ENCODE measurements at regions not wholly inside any gene's neighbourhood (a gene's known extent, or its start where the extent isn't known, plus 50 kb on each side); places are given as distances from the start of the nearest gene placed in this dataset.

DNA sequence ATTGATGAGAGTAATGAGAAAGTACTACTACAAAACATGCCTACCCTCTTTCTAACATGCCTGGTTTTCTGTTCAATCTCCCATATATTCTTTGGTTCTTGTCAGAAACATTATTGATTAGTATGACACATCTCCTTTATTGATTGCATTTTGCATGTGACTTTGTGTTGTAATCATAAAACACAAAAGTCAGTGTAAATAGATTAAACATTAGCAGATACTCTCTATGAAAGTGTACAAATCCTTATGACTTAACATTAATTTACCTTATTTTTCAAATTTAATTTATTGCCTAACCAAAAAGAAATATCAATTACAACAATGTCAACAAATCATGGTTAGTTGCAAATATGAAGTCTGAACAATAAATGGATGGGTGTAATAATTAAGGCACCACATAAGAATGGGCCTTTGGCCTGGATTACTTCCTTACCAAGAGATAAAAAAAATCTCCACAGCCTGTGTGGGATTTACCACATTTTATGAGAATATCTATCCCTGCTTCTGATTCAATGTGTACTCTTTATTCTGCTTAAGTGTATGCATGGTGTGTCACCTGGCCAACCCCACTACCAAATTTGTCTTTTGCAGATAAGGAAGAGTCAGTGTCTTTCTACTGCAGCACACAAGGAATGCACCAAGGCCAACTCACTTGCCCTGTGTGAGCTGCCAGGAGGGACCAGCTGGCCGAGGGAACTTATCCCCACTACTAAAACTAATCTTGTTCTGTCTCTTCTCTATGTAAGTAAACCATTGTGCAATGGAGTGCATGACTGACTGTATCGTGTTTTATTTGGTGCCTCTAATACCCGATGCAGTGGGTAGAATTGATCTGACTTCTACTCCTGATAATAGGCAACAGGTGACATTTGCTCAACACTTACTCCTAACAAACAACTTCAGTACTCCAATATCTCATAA is 1001.9 kb upstream of the CDH10 start:
- no peak overlapping the region for H3K4me3 ChIP-seq (ENCODE audit: low read depth, low read length)
- TF ChIP-seq, protein P1, sequence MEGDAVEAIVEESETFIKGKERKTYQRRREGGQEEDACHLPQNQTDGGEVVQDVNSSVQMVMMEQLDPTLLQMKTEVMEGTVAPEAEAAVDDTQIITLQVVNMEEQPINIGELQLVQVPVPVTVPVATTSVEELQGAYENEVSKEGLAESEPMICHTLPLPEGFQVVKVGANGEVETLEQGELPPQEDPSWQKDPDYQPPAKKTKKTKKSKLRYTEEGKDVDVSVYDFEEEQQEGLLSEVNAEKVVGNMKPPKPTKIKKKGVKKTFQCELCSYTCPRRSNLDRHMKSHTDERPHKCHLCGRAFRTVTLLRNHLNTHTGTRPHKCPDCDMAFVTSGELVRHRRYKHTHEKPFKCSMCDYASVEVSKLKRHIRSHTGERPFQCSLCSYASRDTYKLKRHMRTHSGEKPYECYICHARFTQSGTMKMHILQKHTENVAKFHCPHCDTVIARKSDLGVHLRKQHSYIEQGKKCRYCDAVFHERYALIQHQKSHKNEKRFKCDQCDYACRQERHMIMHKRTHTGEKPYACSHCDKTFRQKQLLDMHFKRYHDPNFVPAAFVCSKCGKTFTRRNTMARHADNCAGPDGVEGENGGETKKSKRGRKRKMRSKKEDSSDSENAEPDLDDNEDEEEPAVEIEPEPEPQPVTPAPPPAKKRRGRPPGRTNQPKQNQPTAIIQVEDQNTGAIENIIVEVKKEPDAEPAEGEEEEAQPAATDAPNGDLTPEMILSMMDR (conservative IDR thresholded peaks at IDR 0.05; ENCODE audit: low read depth, low read length), result no peak
- no peak for DNase-seq (ENCODE audit: low read depth)

GRCh38 chr5:25641124-25641523 is 996.3 kb upstream of the CDH10 start:
- TF ChIP-seq, protein P1 (conservative IDR thresholded peaks at IDR 0.05; ENCODE audit: low read depth, low read length), result no peak
- H3K4me3 ChIP-seq (ENCODE audit: low read depth, low read length), result no peak overlapping the region
- no peak for DNase-seq (ENCODE audit: low read depth)

GRCh38 chr5:25619273-25619672 is 974.5 kb upstream of the CDH10 start:
- H3K4me3 ChIP-seq (ENCODE audit: low read depth, low read length), result no peak overlapping the region
- no peak for DNase-seq (ENCODE audit: low read depth)
- TF ChIP-seq, protein P1 (conservative IDR thresholded peaks at IDR 0.05; ENCODE audit: low read depth, low read length), result no peak

DNA sequence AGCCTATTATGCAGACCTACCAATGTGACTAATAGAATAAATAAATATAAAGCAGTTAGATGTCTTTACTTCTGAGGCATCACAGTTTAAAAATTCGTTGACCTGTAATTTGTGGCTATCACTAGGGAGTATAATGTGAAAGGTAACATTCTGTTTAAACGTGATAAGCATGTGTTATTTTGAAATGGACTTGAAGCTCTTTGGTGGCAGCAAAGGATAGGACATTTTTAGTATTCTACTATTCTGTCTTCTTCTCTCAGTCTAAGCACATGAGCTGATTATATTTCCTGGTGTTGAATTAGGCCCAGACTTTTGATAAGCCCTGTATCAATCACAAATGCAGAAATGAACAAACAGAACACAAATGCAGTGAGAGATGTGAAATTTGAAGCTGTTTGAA is 974.0 kb upstream of the CDH10 start:
- no peak overlapping the region for H3K4me3 ChIP-seq (ENCODE audit: low read depth, low read length)
- no peak for DNase-seq (ENCODE audit: low read depth)
- TF ChIP-seq, protein P1 (conservative IDR thresholded peaks at IDR 0.05; ENCODE audit: low read depth, low read length), result no peak

DNA sequence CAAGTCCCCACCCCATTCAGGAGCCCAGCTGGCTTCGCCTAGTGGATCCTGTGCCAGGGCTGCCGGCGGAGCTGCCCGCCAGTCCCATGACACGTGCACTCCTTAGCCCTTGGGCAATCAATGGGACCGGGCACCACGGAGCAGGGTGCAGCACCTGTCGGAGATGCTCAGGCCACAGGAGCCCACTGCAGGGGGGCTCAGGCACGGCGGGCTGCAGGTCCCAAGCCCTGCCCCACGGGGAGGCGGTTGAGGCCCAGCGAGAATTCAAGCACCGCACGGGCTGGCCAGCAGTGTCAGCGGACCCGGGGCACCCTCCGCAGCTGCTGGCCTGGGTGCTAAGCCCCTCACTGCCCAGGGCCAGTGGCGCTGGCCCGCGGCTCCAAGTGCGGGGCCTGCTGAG is 969.7 kb upstream of the CDH10 start:
- TF ChIP-seq, protein P1 (conservative IDR thresholded peaks at IDR 0.05; ENCODE audit: low read depth, low read length), result no peak
- no peak for DNase-seq (ENCODE audit: low read depth)
- no peak overlapping the region for H3K4me3 ChIP-seq (ENCODE audit: low read depth, low read length)

GRCh38 chr5:25604681-25605080 is 959.9 kb upstream of the CDH10 start:
- TF ChIP-seq, protein P1 (conservative IDR thresholded peaks at IDR 0.05; ENCODE audit: low read depth, low read length), result no peak
- no peak for DNase-seq (ENCODE audit: low read depth)
- no peak overlapping the region for H3K4me3 ChIP-seq (ENCODE audit: low read depth, low read length)

GRCh38 chr5:25579111-25579510 is 934.3 kb upstream of the CDH10 start:
- no peak for DNase-seq (ENCODE audit: low read depth)
- H3K4me3 ChIP-seq (ENCODE audit: low read depth, low read length), result no peak overlapping the region
- TF ChIP-seq, protein P1 (conservative IDR thresholded peaks at IDR 0.05; ENCODE audit: low read depth, low read length), result no peak
